ENCODE measurements at regions not wholly inside any gene's neighbourhood (a gene's known extent, or its start where the extent isn't known, plus 50 kb on each side); places are given as distances from the start of the nearest gene placed in this dataset.
A peak's percentile ranks its signal among the peaks of the same experiment; 100 is the strongest.
"Not testable (repeated sequence)": the region's sequence is repeated elsewhere in the genome, so short reads cannot be mapped to it uniquely, and the experiment has no call there.

GRCh38 chr1:96865731-96866685 lies 144.4 kb downstream of the PTBP2 start:
- peak; percentile 71 for DNase-seq

- DNase-seq, result no peak
Measured at GRCh38 chr1:96872757-96873156, 151.2 kb downstream of the PTBP2 start.

- DNase-seq, result no peak
Measured at GRCh38 chr1:96878640-96879039, 157.1 kb downstream of the PTBP2 start.

- DNase-seq, result no peak
Measured at GRCh38 chr1:96880626-96881025, 159.0 kb downstream of the PTBP2 start.

- no peak for DNase-seq
Measured at GRCh38 chr1:96882096-96882495, 160.5 kb downstream of the PTBP2 start.

- DNase-seq, result no peak
Measured at GRCh38 chr1:96886474-96886873, 164.9 kb downstream of the PTBP2 start.

- DNase-seq, result no peak
Measured at GRCh38 chr1:96887501-96887900, 165.9 kb downstream of the PTBP2 start.

- DNase-seq, result no peak
Measured at GRCh38 chr1:96901783-96902363, 180.3 kb downstream of the PTBP2 start.

- DNase-seq, result no peak
Measured at GRCh38 chr1:96912248-96912647, 190.7 kb downstream of the PTBP2 start.

- not testable (repeated sequence) for DNase-seq
Measured at GRCh38 chr1:96915701-96916100, 194.1 kb downstream of the PTBP2 start.

GRCh38 chr1:96918406-96918805 lies 196.8 kb downstream of the PTBP2 start:
- no peak for DNase-seq

GRCh38 chr1:96922181-96922580 lies 200.6 kb downstream of the PTBP2 start:
- DNase-seq, result no peak

GRCh38 chr1:96923753-96924152 lies 202.2 kb downstream of the PTBP2 start:
- DNase-seq, result no peak

GRCh38 chr1:96926176-96926575 lies 204.6 kb downstream of the PTBP2 start:
- DNase-seq, result no peak

- DNase-seq, result no peak
Measured at GRCh38 chr1:96927125-96927524, 205.5 kb downstream of the PTBP2 start.

GRCh38 chr1:96931136-96931535 lies 209.6 kb downstream of the PTBP2 start:
- no peak for DNase-seq

GRCh38 chr1:96934282-96934681 lies 212.7 kb downstream of the PTBP2 start:
- no peak for DNase-seq

GRCh38 chr1:96944432-96945092 lies 223.0 kb downstream of the PTBP2 start:
- DNase-seq, result no peak

GRCh38 chr1:96945509-96946084 lies 224.0 kb downstream of the PTBP2 start:
- DNase-seq, result no peak

GRCh38 chr1:96955307-96956012 lies 233.9 kb downstream of the PTBP2 start:
- no peak for DNase-seq

- no peak for DNase-seq
Measured at GRCh38 chr1:96962216-96962615, 240.6 kb downstream of the PTBP2 start.

- peak; percentile 26 for DNase-seq
Measured at GRCh38 chr1:96962751-96963211, 241.2 kb downstream of the PTBP2 start.

All from dermis blood vessel endothelial cell (primary cell).